Astrocyte (in vitro differentiated cells and primary cell): ENCODE measurements at regions not wholly inside any gene's neighbourhood (a gene's known extent, or its start where the extent isn't known, plus 50 kb on each side); places are given as distances from the start of the nearest gene placed in this dataset.
A peak's percentile ranks its signal among the peaks of the same experiment; 100 is the strongest.

Experiments used
- DNase-seq: peaks from one replicate; pipeline ENCODE4 v3.0.0-alpha.2; 2010; ENCODE audit warnings: low read depth
- FAIRE-seq: peaks from 2 replicates; lab custom pipeline; 2011; peaks lifted over from hg19 to GRCh38; lab: Jason Lieb, UNC
- H2AFZ ChIP-seq: 2 replicates; pipeline ENCODE4 v1.6.0; 2012; ENCODE audit warnings: low read depth, low read length, inconsistent platforms
- H3K27ac ChIP-seq: 2 replicates; pipeline ENCODE4 v1.5.1; 2011; ENCODE audit warnings: low read depth, low read length, inconsistent platforms
- H3K27me3 ChIP-seq: 2 replicates; pipeline ENCODE4 v1.6.0; 2011; ENCODE audit warnings: low read length, inconsistent platforms; ENCODE audit not compliant: insufficient read depth
- H3K36me3 ChIP-seq: 2 replicates; pipeline ENCODE4 v1.5.1; 2011; ENCODE audit warnings: low read length, inconsistent platforms; ENCODE audit not compliant: insufficient read depth
- H3K4me1 ChIP-seq: 2 replicates; pipeline ENCODE4 v1.5.1; 2011; ENCODE audit warnings: low read length, inconsistent platforms; ENCODE audit not compliant: insufficient read depth
- H3K4me2 ChIP-seq: 2 replicates; pipeline ENCODE4 v1.6.0; 2012; ENCODE audit warnings: low read length, inconsistent platforms
- H3K4me3 ChIP-seq: 2 replicates; pipeline ENCODE4 v1.5.1; 2011; ENCODE audit warnings: low read depth, mild to moderate bottlenecking, low read length, inconsistent platforms; ENCODE audit not compliant: insufficient read depth
- H3K79me2 ChIP-seq: 2 replicates; pipeline ENCODE4 v1.6.0; 2012; ENCODE audit warnings: mild to moderate bottlenecking, low read length, inconsistent platforms; ENCODE audit not compliant: insufficient read depth
- H3K9ac ChIP-seq: 2 replicates; pipeline ENCODE4 v1.6.0; 2012; ENCODE audit warnings: mild to moderate bottlenecking, low read length, inconsistent platforms
- H3K9me3 ChIP-seq: 2 replicates; pipeline ENCODE4 v1.5.1; 2012; ENCODE audit warnings: low read depth, mild to moderate bottlenecking, low read length, inconsistent platforms; ENCODE audit not compliant: insufficient read depth
- H4K20me1 ChIP-seq: 2 replicates; pipeline ENCODE4 v1.6.0; 2012; ENCODE audit warnings: low read length, inconsistent platforms; ENCODE audit not compliant: insufficient read depth
- H3K27ac Mint-ChIP-seq: one replicate; pipeline ENCODE4 v1.8.0; 2021; ENCODE audit warnings: mild to moderate bottlenecking, mixed read lengths; ENCODE audit not compliant: unreplicated experiment
- H3K27me3 Mint-ChIP-seq: one replicate; pipeline ENCODE4 v1.8.0; 2021; ENCODE audit warnings: low read depth, mixed read lengths; ENCODE audit not compliant: unreplicated experiment
- H3K36me3 Mint-ChIP-seq: one replicate; pipeline ENCODE4 v1.8.0; 2021; ENCODE audit warnings: low read depth, mixed read lengths; ENCODE audit not compliant: unreplicated experiment
- H3K4me1 Mint-ChIP-seq: one replicate; pipeline ENCODE4 v1.8.0; 2021; ENCODE audit warnings: low read depth, mixed read lengths; ENCODE audit not compliant: unreplicated experiment
- H3K4me3 Mint-ChIP-seq: one replicate; pipeline ENCODE4 v1.8.0; 2021; ENCODE audit warnings: mild to moderate bottlenecking, moderate library complexity, mixed read lengths; ENCODE audit not compliant: unreplicated experiment
- H3K9me3 Mint-ChIP-seq: one replicate; pipeline ENCODE4 v1.8.0; 2021; ENCODE audit warnings: mild to moderate bottlenecking, mixed read lengths; ENCODE audit not compliant: unreplicated experiment
- CTCF ChIP-seq: IDR thresholded peaks from 2 replicates; pipeline ENCODE4 v1.5.1; 2011; ENCODE audit warnings: low read depth, mild to moderate bottlenecking, inconsistent platforms, low read length, moderate library complexity; ENCODE audit not compliant: insufficient read depth
- EZH2 ChIP-seq: IDR thresholded peaks from 2 replicates; pipeline ENCODE4 v1.6.1; 2012; ENCODE audit warnings: mild to moderate bottlenecking, low read length, inconsistent platforms; ENCODE audit not compliant: insufficient read depth

GRCh38 chr9:16085167-16085726, 532.4 kb downstream of the CCDC171 start:
- peaks cover 14% of the 10 kb centered on the region for H3K9me3 Mint-ChIP-seq
- H3K9ac ChIP-seq = no peak overlapping the region
- H3K36me3 ChIP-seq = no peaks in the 10 kb centered on the region
- H3K4me2 ChIP-seq = no peak overlapping the region
- no peaks in the 10 kb centered on the region for H4K20me1 ChIP-seq
- H3K36me3 Mint-ChIP-seq = peaks cover 2% of the 10 kb centered on the region
- H3K27ac ChIP-seq = no peak overlapping the region
- no peak overlapping the region for H3K4me3 ChIP-seq
- DNase-seq (no peak), FAIRE-seq (no peak)
- no peak overlapping the region for H2AFZ ChIP-seq
- no peaks in the 10 kb centered on the region for H3K27me3 ChIP-seq
- H3K4me1 Mint-ChIP-seq = no peaks in the 10 kb centered on the region
- H3K27ac Mint-ChIP-seq = no peak overlapping the region
- no peak overlapping the region for H3K4me3 Mint-ChIP-seq
- no peaks in the 10 kb centered on the region for H3K9me3 ChIP-seq
- no peaks in the 10 kb centered on the region for H3K4me1 ChIP-seq
- TF ChIP-seq CTCF (no peak), EZH2 (no peak)
- H3K27me3 Mint-ChIP-seq = peaks cover 2% of the 10 kb centered on the region
- no peaks in the 10 kb centered on the region for H3K79me2 ChIP-seq

GRCh38 chr9:16090907-16091629, 538.2 kb downstream of the CCDC171 start:
- FAIRE-seq = no peak
- no peak for TF ChIP-seq EZH2
- no peak for TF ChIP-seq CTCF
- peaks cover 19% of the 10 kb centered on the region for H3K9me3 Mint-ChIP-seq

More at GRCh38 chr9:16090907-16091629, 538.2 kb downstream of the CCDC171 start:
- Mint-ChIP-seq H3K27ac (peak overlapping the region; percentile 43), H3K4me3 (no peak overlapping the region), H3K4me1 (peaks cover 5% of the 10 kb centered on the region), H3K27me3 (peaks cover 3% of the 10 kb centered on the region), H3K36me3 (no peaks in the 10 kb centered on the region)
- Histone ChIP-seq H4K20me1 (no peaks in the 10 kb centered on the region), H3K9me3 (no peaks in the 10 kb centered on the region), H3K27ac (no peak overlapping the region), H3K27me3 (no peaks in the 10 kb centered on the region), H3K79me2 (no peaks in the 10 kb centered on the region), H3K4me3 (no peak overlapping the region), H3K9ac (no peak overlapping the region), H3K4me2 (no peak overlapping the region), H2AFZ (no peak overlapping the region), H3K36me3 (no peaks in the 10 kb centered on the region), H3K4me1 (no peaks in the 10 kb centered on the region)
- DNase-seq = peak; percentile 53
